GM23338 (cell line): ENCODE measurements at regions not wholly inside any gene's neighbourhood (a gene's known extent, or its start where the extent isn't known, plus 50 kb on each side); places are given as distances from the start of the nearest gene placed in this dataset.

Experiments
- CREB1 ChIP-seq: fragments of 250-450 bp; sonication (Bioruptor Pico); IDR thresholded peaks from 2 replicates; pipeline ENCODE4 v1.5.0; 2020; ENCODE audit warnings: low read depth, mild to moderate bottlenecking, moderate library complexity
- POLR2AphosphoS5 ChIP-seq: IDR thresholded peaks from 2 replicates; pipeline ENCODE4 v1.6.1; 2016; ENCODE audit warnings: antibody characterized with exemption, low read depth
- TF ChIP-seq, protein P1 (sequence below), 2 experiments: fragments of 200-600 bp in 1 of 2; sonication (generic) in 1 of 2; conservative IDR thresholded peaks; 2 replicates each; pipeline versions ENCODE4 v1.5.1 to v1.6.1; 2016 to 2017; ENCODE audit warnings: antibody characterized with exemption in 2 of 2, low read depth in 2 of 2, mild to moderate bottlenecking in 2 of 2, moderate library complexity in 1 of 2

GRCh38 chr7:112670193-112670592 lies 120.0 kb downstream of the TMEM168 start:
- TF ChIP-seq, protein P1, sequence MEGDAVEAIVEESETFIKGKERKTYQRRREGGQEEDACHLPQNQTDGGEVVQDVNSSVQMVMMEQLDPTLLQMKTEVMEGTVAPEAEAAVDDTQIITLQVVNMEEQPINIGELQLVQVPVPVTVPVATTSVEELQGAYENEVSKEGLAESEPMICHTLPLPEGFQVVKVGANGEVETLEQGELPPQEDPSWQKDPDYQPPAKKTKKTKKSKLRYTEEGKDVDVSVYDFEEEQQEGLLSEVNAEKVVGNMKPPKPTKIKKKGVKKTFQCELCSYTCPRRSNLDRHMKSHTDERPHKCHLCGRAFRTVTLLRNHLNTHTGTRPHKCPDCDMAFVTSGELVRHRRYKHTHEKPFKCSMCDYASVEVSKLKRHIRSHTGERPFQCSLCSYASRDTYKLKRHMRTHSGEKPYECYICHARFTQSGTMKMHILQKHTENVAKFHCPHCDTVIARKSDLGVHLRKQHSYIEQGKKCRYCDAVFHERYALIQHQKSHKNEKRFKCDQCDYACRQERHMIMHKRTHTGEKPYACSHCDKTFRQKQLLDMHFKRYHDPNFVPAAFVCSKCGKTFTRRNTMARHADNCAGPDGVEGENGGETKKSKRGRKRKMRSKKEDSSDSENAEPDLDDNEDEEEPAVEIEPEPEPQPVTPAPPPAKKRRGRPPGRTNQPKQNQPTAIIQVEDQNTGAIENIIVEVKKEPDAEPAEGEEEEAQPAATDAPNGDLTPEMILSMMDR (conservative IDR thresholded peaks at IDR 0.05; ENCODE audit: low read depth in 2 of 2) = no peak
- TF ChIP-seq POLR2AphosphoS5 (no peak), CREB1 (CRISPR knock-in tag) (no peak)
